OCI-LY3 (cell line): ENCODE measurements at regions not wholly inside any gene's neighbourhood (a gene's known extent, or its start where the extent isn't known, plus 50 kb on each side); places are given as distances from the start of the nearest gene placed in this dataset.

ENCODE experiments used
- CTCF ChIP-seq: fragments of 200-600, 300-600 bp; sonication (generic); IDR thresholded peaks from 2 replicates; pipeline ENCODE4 v1.5.1; 2014; ENCODE audit warnings: antibody characterized with exemption, low read length, low read depth
- EZH2phosphoT487 ChIP-seq: fragments of 200-600 bp; shearing (Covaris generic); IDR thresholded peaks from 2 replicates; pipeline ENCODE4 v1.6.1; 2018; ENCODE audit warnings: antibody characterized with exemption, mixed run types, low read depth

GRCh38 chr1:143748906-143749305 lies 222.9 kb downstream of the FAM72C start:
- TF ChIP-seq CTCF (no peak), EZH2phosphoT487 (no peak)
